ENCODE measurements at regions not wholly inside any gene's neighbourhood (a gene's known extent, or its start where the extent isn't known, plus 50 kb on each side); places are given as distances from the start of the nearest gene placed in this dataset.

- DNase-seq, result peak; percentile 71
Measured at GRCh38 chr5:3129252-3129651, 377.8 kb upstream of the IRX2 start.

- peak; percentile 60 for DNase-seq
Measured at GRCh38 chr5:3127423-3127911, 376.0 kb upstream of the IRX2 start.

GRCh38 chr5:3126639-3127038 lies 375.2 kb upstream of the IRX2 start:
- DNase-seq, result no peak

GRCh38 chr5:3124410-3124809 lies 372.9 kb upstream of the IRX2 start:
- no peak for DNase-seq

- no peak for DNase-seq
Measured at GRCh38 chr5:3123763-3124157, 372.3 kb upstream of the IRX2 start.

- DNase-seq, result no peak
Measured at GRCh38 chr5:3122985-3123762, 371.7 kb upstream of the IRX2 start.

- DNase-seq, result no peak
Measured at GRCh38 chr5:3122216-3122615, 370.7 kb upstream of the IRX2 start.

GRCh38 chr5:3121813-3122212 lies 370.3 kb upstream of the IRX2 start:
- no peak for DNase-seq

GRCh38 chr5:3120028-3120427 lies 368.6 kb upstream of the IRX2 start:
- DNase-seq, result no peak

GRCh38 chr5:3119435-3119834 lies 368.0 kb upstream of the IRX2 start:
- no peak for DNase-seq

- no peak for DNase-seq
Measured at GRCh38 chr5:3118340-3118739, 366.9 kb upstream of the IRX2 start.

- no peak for DNase-seq
Measured at GRCh38 chr5:3116366-3116765, 364.9 kb upstream of the IRX2 start.

- no peak for DNase-seq
Measured at GRCh38 chr5:3114467-3114866, 363.0 kb upstream of the IRX2 start.

- DNase-seq, result no peak
Measured at GRCh38 chr5:3110371-3110770, 358.9 kb upstream of the IRX2 start.

GRCh38 chr5:3107156-3107611 lies 355.7 kb upstream of the IRX2 start:
- DNase-seq, result no peak

GRCh38 chr5:3105581-3105980 lies 354.1 kb upstream of the IRX2 start:
- DNase-seq, result no peak

- DNase-seq, result no peak
Measured at GRCh38 chr5:3105172-3105571, 353.7 kb upstream of the IRX2 start.

GRCh38 chr5:3104429-3105060 lies 353.1 kb upstream of the IRX2 start:
- no peak for DNase-seq

- DNase-seq, result no peak
Measured at GRCh38 chr5:3103262-3103811, 351.9 kb upstream of the IRX2 start.

GRCh38 chr5:3102531-3102930 lies 351.1 kb upstream of the IRX2 start:
- no peak for DNase-seq

- no peak for DNase-seq
Measured at GRCh38 chr5:3101561-3101960, 350.1 kb upstream of the IRX2 start.

GRCh38 chr5:3100921-3101551 lies 349.6 kb upstream of the IRX2 start:
- no peak for DNase-seq

GRCh38 chr5:3099954-3100353 lies 348.5 kb upstream of the IRX2 start:
- no peak for DNase-seq

- no peak for DNase-seq
Measured at GRCh38 chr5:3099526-3099925, 348.0 kb upstream of the IRX2 start.
